ENCODE measurements at regions not wholly inside any gene's neighbourhood (a gene's known extent, or its start where the extent isn't known, plus 50 kb on each side); places are given as distances from the start of the nearest gene placed in this dataset.

- WGBS, 2 donors, result 39 to 52% methylated on average over 2 of the region's 2 CpGs
- peak overlapping the region in 2 of 10 donors; percentile 0 to 16 for H3K4me3 ChIP-seq
- no peak for ATAC-seq
Observed at GRCh38 chr21:35408401-35408800, 359.3 kb upstream of the RUNX1 start.

GRCh38 chr21:35406635-35407034 is 357.5 kb upstream of the RUNX1 start:
- H3K4me3 ChIP-seq, result no peak overlapping the region
- DNase-seq (no peak), ATAC-seq (no peak)
- peaks cover 0 to 49% (median 18%) of the 10 kb centered on the region in 7 donors for H3K27me3 ChIP-seq
- intact Hi-C loops (cut with DNase I), result loop anchor here in 4 of 10 donors (10.0 kb wide), 3 partner anchors 352 to 662 kb away; no protein-coding TSS in a partner anchor
- no peak overlapping the region for H3K27ac ChIP-seq
- H3K9me3 ChIP-seq, result no peaks in the 10 kb centered on the region
- H3K4me1 ChIP-seq, result peaks cover 0 to 13% (median 0%) of the 10 kb centered on the region in 9 donors
- H3K36me3 ChIP-seq, result no peaks in the 10 kb centered on the region
- 72 to 75% methylated on average over 6 of the region's 6 CpGs for WGBS, 2 donors
- no peak for TF ChIP-seq CTCF (IDR thresholded peaks at IDR 0.05)

More at GRCh38 chr21:35408401-35408800, 359.3 kb upstream of the RUNX1 start:
- peak overlapping the region in 3 of 10 donors; percentile 3 to 54 (median 4) for H3K27ac ChIP-seq
- peaks cover 0 to 13% (median 0%) of the 10 kb centered on the region in 9 donors for H3K4me1 ChIP-seq
- no peaks in the 10 kb centered on the region for H3K9me3 ChIP-seq
- H3K36me3 ChIP-seq, result no peaks in the 10 kb centered on the region
- intact Hi-C loops (cut with DNase I), result loop anchor here in 4 of 10 donors (10.0 kb wide), 3 partner anchors 354 to 664 kb away; no protein-coding TSS in a partner anchor
- DNase-seq, result no peak
- TF ChIP-seq CTCF (IDR thresholded peaks at IDR 0.05), result no peak
- H3K27me3 ChIP-seq, result peaks cover 0 to 61% (median 21%) of the 10 kb centered on the region in 7 donors

GRCh38 chr21:35405981-35406380 is 356.9 kb upstream of the RUNX1 start:
- no peaks in the 10 kb centered on the region for H3K36me3 ChIP-seq
- H3K27ac ChIP-seq, result no peak overlapping the region
- peaks cover 0 to 49% (median 18%) of the 10 kb centered on the region in 7 donors for H3K27me3 ChIP-seq
- DNase-seq (no peak), ATAC-seq (no peak)
- TF ChIP-seq CTCF (IDR thresholded peaks at IDR 0.05), result no peak
- H3K4me1 ChIP-seq, result peaks cover 0 to 13% (median 0%) of the 10 kb centered on the region in 9 donors
- intact Hi-C loops (cut with DNase I), result loop anchor here in 4 of 10 donors (10.0 kb wide), 3 partner anchors 351 to 661 kb away; no protein-coding TSS in a partner anchor
- H3K4me3 ChIP-seq, result no peak overlapping the region
- no peaks in the 10 kb centered on the region for H3K9me3 ChIP-seq

DNA sequence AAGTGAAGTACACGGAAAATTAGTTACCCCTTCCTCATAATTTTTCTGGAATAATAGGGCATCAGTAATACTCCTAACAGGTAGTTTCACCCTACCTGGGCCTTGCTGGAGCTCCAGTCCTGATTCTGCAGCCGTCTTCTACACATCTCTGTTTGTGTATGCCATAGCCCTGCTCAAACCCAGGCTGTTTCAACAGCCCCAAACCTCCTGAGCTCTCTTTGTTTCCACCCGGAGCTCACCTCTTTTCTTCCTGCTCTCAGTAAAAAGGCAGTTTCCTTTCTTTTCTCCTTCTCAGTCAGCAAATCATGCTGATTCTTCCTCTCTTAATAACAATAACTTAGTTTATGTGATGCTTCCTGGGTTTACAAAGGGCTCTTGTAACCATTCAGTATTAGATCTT is 355.1 kb upstream of the RUNX1 start:
- H3K4me3 ChIP-seq, result no peak overlapping the region
- peaks cover 0 to 44% (median 18%) of the 10 kb centered on the region in 7 donors for H3K27me3 ChIP-seq
- ATAC-seq (no peak), DNase-seq (no peak)
- intact Hi-C loops (cut with DNase I), result loop anchor here in 7 of 10 donors (5.0 to 10.0 kb wide), 6 partner anchors 349 to 659 kb away; no protein-coding TSS in a partner anchor
- H3K36me3 ChIP-seq, result no peaks in the 10 kb centered on the region
- H3K4me1 ChIP-seq, result peaks cover 0 to 27% (median 0%) of the 10 kb centered on the region in 9 donors
- WGBS, 2 donors, result 70 to 75% methylated on average over 3 of the region's 3 CpGs
- TF ChIP-seq CTCF (IDR thresholded peaks at IDR 0.05), result no peak
- H3K27ac ChIP-seq, result no peak overlapping the region
- H3K9me3 ChIP-seq, result no peaks in the 10 kb centered on the region

Measured in heart right ventricle (tissue), 16 donors.